HepG2 (cell line): ENCODE measurements at regions not wholly inside any gene's neighbourhood (a gene's known extent, or its start where the extent isn't known, plus 50 kb on each side); places are given as distances from the start of the nearest gene placed in this dataset.

Experiments used
- GRHL1 ChIP-seq: sonication (generic); formaldehyde crosslinking; conservative IDR thresholded peaks from 2 replicates; pipeline ENCODE4 v1.8.0; 2022; ENCODE audit warnings: missing genetic modification reagents
- LRRFIP1 ChIP-seq: sonication (generic); formaldehyde crosslinking; conservative IDR thresholded peaks from 2 replicates; pipeline ENCODE4 v1.4.0; 2020; ENCODE audit warnings: missing genetic modification reagents
- PHB2 ChIP-seq: fragments of 450-650 bp; IDR thresholded peaks from 2 replicates; pipeline ENCODE4 v1.6.1; 2018; ENCODE audit not compliant: partially characterized antibody
- SPEN ChIP-seq: sonication (generic); formaldehyde crosslinking; IDR thresholded peaks from 2 replicates; pipeline ENCODE4 v1.5.1; 2020; ENCODE audit warnings: low read depth, mild to moderate bottlenecking, missing genetic modification reagents
- ZNF432 ChIP-seq: sonication (generic); formaldehyde crosslinking; IDR thresholded peaks from 2 replicates; pipeline ENCODE4 v1.5.0; 2020; ENCODE audit warnings: missing genetic modification reagents, mild to moderate bottlenecking, borderline replicate concordance
- ZNF609 ChIP-seq: sonication (generic); formaldehyde crosslinking; IDR thresholded peaks from 2 replicates; pipeline ENCODE4 v1.4.0; 2020; ENCODE audit warnings: mild to moderate bottlenecking, missing genetic modification reagents, borderline replicate concordance

GRCh38 chr2:36128359-36128758 is 227.2 kb upstream of the CRIM1 start (continued):
- TF ChIP-seq ZNF609 (CRISPR knock-in tag) (no peak), SPEN (CRISPR knock-in tag) (no peak), ZNF432 (CRISPR knock-in tag) (no peak), LRRFIP1 (no peak), GRHL1 (CRISPR knock-in tag) (no peak), PHB2 (no peak)
